Ovary (tissue), 3 donors: ENCODE measurements at regions not wholly inside any gene's neighbourhood (a gene's known extent, or its start where the extent isn't known, plus 50 kb on each side); places are given as distances from the start of the nearest gene placed in this dataset.

Source experiments
- POLR2A ChIP-seq: fragments of 450-650 bp; IDR thresholded peaks from one replicate; pipeline ENCODE4 v1.6.1; 2017; ENCODE audit warnings: antibody characterized with exemption, mild to moderate bottlenecking, moderate library complexity
- TF ChIP-seq, protein P1 (sequence below), 3 donors: fragments of 450-650 bp in 2 of 3; fragments of 200-600 bp in 1 of 3; IDR thresholded peaks; one replicate each; pipeline versions ENCODE4 v1.5.1 to v1.8.0; 2016 to 2022; ENCODE audit warnings: antibody characterized with exemption in 3 of 3, mild to moderate bottlenecking in 1 of 3
- donor health status: DM: no; HTN: no; CAD: no.

DNA sequence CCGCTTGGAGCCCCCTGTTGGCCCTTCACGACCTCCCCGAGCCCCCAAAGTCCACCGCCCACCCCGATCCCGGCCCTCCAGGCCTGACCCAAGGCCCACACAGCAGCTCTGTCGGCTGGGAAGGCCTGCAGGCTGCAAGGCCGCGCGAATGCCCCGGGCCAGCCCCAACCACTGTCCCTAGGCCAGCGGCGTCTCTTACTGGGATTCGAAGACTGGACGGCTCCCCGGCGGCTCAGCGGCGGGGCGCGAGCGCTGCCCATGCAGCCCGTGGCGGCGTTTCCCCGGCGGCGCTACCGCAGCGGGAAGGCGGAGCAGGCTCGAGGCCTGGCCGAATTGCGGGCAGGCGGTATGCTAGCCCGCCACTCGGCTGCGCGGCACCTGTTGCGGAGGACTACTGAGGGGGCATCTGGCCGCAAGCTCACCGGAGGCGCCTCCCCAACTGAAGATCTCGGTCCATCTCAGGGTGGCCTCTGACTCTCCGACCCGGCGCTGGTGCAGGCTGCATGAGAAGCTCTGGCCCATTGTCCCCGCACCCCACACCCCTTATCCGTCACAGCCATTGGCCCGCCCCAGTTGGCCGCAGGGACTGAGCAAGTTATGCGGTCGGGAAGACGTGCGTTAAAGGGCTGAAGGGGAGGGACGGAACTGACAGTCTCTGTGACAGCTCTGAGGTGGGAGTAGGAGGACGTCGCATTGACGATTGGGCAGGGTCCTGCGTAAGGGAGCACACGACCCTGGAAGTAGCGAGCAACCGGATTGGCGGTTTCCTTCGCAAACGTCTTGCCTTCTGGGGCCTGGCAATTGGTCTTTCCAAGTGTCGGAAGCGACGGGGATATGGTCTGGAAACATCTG is 303.5 kb upstream of the HSFY2 start:
- TF ChIP-seq, protein P1, sequence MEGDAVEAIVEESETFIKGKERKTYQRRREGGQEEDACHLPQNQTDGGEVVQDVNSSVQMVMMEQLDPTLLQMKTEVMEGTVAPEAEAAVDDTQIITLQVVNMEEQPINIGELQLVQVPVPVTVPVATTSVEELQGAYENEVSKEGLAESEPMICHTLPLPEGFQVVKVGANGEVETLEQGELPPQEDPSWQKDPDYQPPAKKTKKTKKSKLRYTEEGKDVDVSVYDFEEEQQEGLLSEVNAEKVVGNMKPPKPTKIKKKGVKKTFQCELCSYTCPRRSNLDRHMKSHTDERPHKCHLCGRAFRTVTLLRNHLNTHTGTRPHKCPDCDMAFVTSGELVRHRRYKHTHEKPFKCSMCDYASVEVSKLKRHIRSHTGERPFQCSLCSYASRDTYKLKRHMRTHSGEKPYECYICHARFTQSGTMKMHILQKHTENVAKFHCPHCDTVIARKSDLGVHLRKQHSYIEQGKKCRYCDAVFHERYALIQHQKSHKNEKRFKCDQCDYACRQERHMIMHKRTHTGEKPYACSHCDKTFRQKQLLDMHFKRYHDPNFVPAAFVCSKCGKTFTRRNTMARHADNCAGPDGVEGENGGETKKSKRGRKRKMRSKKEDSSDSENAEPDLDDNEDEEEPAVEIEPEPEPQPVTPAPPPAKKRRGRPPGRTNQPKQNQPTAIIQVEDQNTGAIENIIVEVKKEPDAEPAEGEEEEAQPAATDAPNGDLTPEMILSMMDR (IDR thresholded peaks at IDR 0.05) = no peak
- no peak for TF ChIP-seq POLR2A
